ENCODE measurements at regions not wholly inside any gene's neighbourhood (a gene's known extent, or its start where the extent isn't known, plus 50 kb on each side); places are given as distances from the start of the nearest gene placed in this dataset.

DNA sequence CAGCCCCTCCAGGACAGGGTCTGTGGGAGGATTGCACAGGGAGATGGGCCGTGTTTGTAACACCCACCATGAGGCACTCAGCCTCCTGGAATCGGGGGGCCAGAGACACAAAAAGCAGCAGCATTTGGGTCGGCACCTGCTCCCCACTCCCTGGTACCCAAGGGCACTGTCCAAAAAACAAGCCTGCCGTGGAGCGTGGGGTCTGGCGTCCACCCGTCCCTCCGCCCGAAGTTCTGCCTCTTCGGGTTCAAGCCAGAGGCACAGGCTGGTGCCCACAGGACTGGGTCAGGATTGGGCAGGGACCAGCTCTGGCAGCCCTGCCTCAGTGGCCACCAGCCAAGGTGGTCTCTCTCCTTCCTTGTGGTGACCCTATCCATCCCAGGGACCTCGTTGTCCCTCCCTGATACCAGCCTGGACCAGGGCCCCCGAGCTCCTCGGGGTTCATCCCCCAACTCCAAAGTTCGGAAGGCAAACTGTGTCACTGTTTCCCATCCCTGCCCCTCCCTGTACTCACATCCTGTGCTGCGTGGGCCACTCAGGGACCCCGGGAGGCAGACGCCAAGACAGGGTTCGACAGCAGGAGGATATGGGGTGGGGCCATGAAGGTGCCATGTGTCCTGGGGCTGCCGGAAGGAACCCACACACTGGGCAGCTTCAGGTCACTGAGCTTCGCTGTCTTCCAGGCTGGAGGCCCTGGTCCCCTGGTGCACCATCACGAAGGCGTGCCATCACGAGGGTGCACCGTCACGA lies 126.0 kb upstream of the HDAC4 start:
- no peaks in the 10 kb centered on the region for H3K36me3 ChIP-seq (ENCODE audit: control insufficient read depth, insufficient read depth, low read length)
- no peak overlapping the region for H3K4me2 ChIP-seq (ENCODE audit: insufficient read depth, low read length)
- WGBS (ENCODE audit: insufficient coverage, low coverage, missing lambda C conversion rate) = 4% methylated on average over 12 of the region's 25 CpGs
- no peak overlapping the region for H3K4me3 ChIP-seq
- no peak for DNase-seq (ENCODE audit: extremely low read depth in 1 of 4, low spot score in 3 of 4)
- H3K9me3 ChIP-seq (replicated peaks; ENCODE audit: control insufficient read depth, insufficient read depth, low read depth, low read length) = no peaks in the 10 kb centered on the region
- H3K9me1 ChIP-seq (ENCODE audit: control insufficient read depth, insufficient read depth, low read length) = no peaks in the 10 kb centered on the region
- intact Hi-C loops (cut with micrococcal nuclease) (no loop called here), in situ Hi-C loops (cut with MboI) (no loop called here)
- BruUV-seq (replicated peaks) = no TSS peak
- ChIA-PET CTCF (ENCODE audit: low intra/inter-chr PET ratio) (no interaction called here), POLR2A (no interaction called here)
- no peak overlapping the region for H3K9ac ChIP-seq (ENCODE audit: insufficient read depth in 1 of 2, low read depth in 2 of 2, low read length in 2 of 2)
- peaks cover 0 to 40% of the 10 kb centered on the region in 2 experiments; a peak in 2 of 5 replicates for H3K27me3 ChIP-seq (ENCODE audit: control insufficient read depth in 2 of 2, insufficient read depth in 2 of 2, low read length in 2 of 2)
- H2AFZ ChIP-seq (ENCODE audit: low read depth, low read length) = no peak overlapping the region
- H3K27ac ChIP-seq (ENCODE audit: extremely low read depth, low read depth, low read length) = no peak overlapping the region
- FAIRE-seq = no peak
- H3K4me1 ChIP-seq (replicated peaks in 1 of 2; ENCODE audit: control insufficient read depth in 2 of 2, insufficient read depth in 2 of 2, low read length in 2 of 2) = no peaks in the 10 kb centered on the region; a peak in 1 of 5 replicates
- no peak for ATAC-seq
- TF ChIP-seq, protein P1, sequence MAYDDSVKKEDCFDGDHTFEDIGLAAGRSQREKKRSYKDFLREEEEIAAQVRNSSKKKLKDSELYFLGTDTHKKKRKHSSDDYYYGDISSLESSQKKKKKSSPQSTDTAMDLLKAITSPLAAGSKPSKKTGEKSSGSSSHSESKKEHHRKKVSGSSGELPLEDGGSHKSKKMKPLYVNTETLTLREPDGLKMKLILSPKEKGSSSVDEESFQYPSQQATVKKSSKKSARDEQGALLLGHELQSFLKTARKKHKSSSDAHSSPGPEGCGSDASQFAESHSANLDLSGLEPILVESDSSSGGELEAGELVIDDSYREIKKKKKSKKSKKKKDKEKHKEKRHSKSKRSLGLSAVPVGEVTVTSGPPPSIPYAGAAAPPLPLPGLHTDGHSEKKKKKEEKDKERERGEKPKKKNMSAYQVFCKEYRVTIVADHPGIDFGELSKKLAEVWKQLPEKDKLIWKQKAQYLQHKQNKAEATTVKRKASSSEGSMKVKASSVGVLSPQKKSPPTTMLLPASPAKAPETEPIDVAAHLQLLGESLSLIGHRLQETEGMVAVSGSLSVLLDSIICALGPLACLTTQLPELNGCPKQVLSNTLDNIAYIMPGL (CRISPR knock-in tag; IDR thresholded peaks at IDR 0.05) = no peak
- TF ChIP-seq ZNF785 (CRISPR knock-in tag; IDR thresholded peaks at IDR 0.05) (no peak), ZNF23 (CRISPR knock-in tag; IDR thresholded peaks at IDR 0.05) (no peak), ZFP1 (CRISPR knock-in tag; IDR thresholded peaks at IDR 0.05) (no peak), PHF20 (IDR thresholded peaks at IDR 0.05; ENCODE audit: partially characterized antibody) (no peak)
- TF ChIP-seq, protein P2, sequence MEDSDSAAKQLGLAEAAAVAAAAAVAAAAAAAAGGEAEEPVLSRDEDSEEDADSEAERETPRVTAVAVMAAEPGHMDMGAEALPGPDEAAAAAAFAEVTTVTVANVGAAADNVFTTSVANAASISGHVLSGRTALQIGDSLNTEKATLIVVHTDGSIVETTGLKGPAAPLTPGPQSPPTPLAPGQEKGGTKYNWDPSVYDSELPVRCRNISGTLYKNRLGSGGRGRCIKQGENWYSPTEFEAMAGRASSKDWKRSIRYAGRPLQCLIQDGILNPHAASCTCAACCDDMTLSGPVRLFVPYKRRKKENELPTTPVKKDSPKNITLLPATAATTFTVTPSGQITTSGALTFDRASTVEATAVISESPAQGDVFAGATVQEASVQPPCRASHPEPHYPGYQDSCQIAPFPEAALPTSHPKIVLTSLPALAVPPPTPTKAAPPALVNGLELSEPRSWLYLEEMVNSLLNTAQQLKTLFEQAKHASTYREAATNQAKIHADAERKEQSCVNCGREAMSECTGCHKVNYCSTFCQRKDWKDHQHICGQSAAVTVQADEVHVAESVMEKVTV (CRISPR knock-in tag; IDR thresholded peaks at IDR 0.05) = no peak
- TF ChIP-seq, protein P3, sequence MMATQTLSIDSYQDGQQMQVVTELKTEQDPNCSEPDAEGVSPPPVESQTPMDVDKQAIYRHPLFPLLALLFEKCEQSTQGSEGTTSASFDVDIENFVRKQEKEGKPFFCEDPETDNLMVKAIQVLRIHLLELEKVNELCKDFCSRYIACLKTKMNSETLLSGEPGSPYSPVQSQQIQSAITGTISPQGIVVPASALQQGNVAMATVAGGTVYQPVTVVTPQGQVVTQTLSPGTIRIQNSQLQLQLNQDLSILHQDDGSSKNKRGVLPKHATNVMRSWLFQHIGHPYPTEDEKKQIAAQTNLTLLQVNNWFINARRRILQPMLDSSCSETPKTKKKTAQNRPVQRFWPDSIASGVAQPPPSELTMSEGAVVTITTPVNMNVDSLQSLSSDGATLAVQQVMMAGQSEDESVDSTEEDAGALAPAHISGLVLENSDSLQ (IDR thresholded peaks at IDR 0.05) = no peak
- H3K79me2 ChIP-seq (ENCODE audit: control insufficient read depth, insufficient read depth, low read length) = no peaks in the 10 kb centered on the region
- no peaks in the 10 kb centered on the region for H4K20me1 ChIP-seq (replicated peaks; ENCODE audit: control insufficient read depth, insufficient read depth, low read length)
